ENCODE measurements at regions not wholly inside any gene's neighbourhood (a gene's known extent, or its start where the extent isn't known, plus 50 kb on each side); places are given as distances from the start of the nearest gene placed in this dataset.

GRCh38 chr13:110032969-110033368, 246.6 kb upstream of the IRS2 start:
- TF ChIP-seq CTCF (IDR thresholded peaks at IDR 0.05; ENCODE audit: unreplicated experiment): no peak
- Mint-ChIP-seq H3K27ac (no peak overlapping the region), H3K27me3 (ENCODE audit: low read depth) (no peaks in the 10 kb centered on the region), H3K36me3 (no peaks in the 10 kb centered on the region), H3K9me3 (no peaks in the 10 kb centered on the region), H3K4me1 (no peaks in the 10 kb centered on the region), H3K4me3 (no peak overlapping the region)
- no peak for DNase-seq (ENCODE audit: low spot score in 2 of 2, unreplicated experiment in 2 of 2)

- Mint-ChIP-seq H3K9me3 (no peaks in the 10 kb centered on the region), H3K27ac (no peak overlapping the region), H3K4me1 (no peaks in the 10 kb centered on the region), H3K27me3 (ENCODE audit: low read depth) (no peaks in the 10 kb centered on the region), H3K4me3 (no peak overlapping the region), H3K36me3 (no peaks in the 10 kb centered on the region)
- no peak for DNase-seq (ENCODE audit: low spot score in 2 of 2, unreplicated experiment in 2 of 2)
- TF ChIP-seq CTCF (IDR thresholded peaks at IDR 0.05; ENCODE audit: unreplicated experiment): no peak
Observed at GRCh38 chr13:110030394-110030928, 244.1 kb upstream of the IRS2 start.

- Mint-ChIP-seq H3K27me3 (ENCODE audit: low read depth) (no peaks in the 10 kb centered on the region), H3K9me3 (no peaks in the 10 kb centered on the region), H3K36me3 (no peaks in the 10 kb centered on the region), H3K4me1 (no peaks in the 10 kb centered on the region), H3K4me3 (no peak overlapping the region), H3K27ac (no peak overlapping the region)
- TF ChIP-seq CTCF (IDR thresholded peaks at IDR 0.05; ENCODE audit: unreplicated experiment): no peak
- no peak for DNase-seq (ENCODE audit: low spot score in 2 of 2, unreplicated experiment in 2 of 2)
Observed at GRCh38 chr13:110028838-110029621, 242.6 kb upstream of the IRS2 start.

- Mint-ChIP-seq H3K36me3 (no peaks in the 10 kb centered on the region), H3K4me3 (no peak overlapping the region), H3K27me3 (ENCODE audit: low read depth) (no peaks in the 10 kb centered on the region), H3K27ac (no peak overlapping the region), H3K9me3 (no peaks in the 10 kb centered on the region), H3K4me1 (no peaks in the 10 kb centered on the region)
- TF ChIP-seq CTCF (IDR thresholded peaks at IDR 0.05; ENCODE audit: unreplicated experiment): no peak
- no peak for DNase-seq (ENCODE audit: low spot score in 2 of 2, unreplicated experiment in 2 of 2)
Observed at GRCh38 chr13:110028311-110028710, 241.9 kb upstream of the IRS2 start.

GRCh38 chr13:110027470-110028240, 241.3 kb upstream of the IRS2 start:
- no peak for TF ChIP-seq CTCF (IDR thresholded peaks at IDR 0.05; ENCODE audit: unreplicated experiment)
- H3K4me1 Mint-ChIP-seq: no peaks in the 10 kb centered on the region
- no peak for DNase-seq (ENCODE audit: low spot score in 2 of 2, unreplicated experiment in 2 of 2)
- H3K9me3 Mint-ChIP-seq: no peaks in the 10 kb centered on the region
- no peak overlapping the region for H3K4me3 Mint-ChIP-seq
- H3K36me3 Mint-ChIP-seq: no peaks in the 10 kb centered on the region
- no peak overlapping the region for H3K27ac Mint-ChIP-seq
- no peaks in the 10 kb centered on the region for H3K27me3 Mint-ChIP-seq (ENCODE audit: low read depth)
